H1 (cell line): ENCODE measurements at regions not wholly inside any gene's neighbourhood (a gene's known extent, or its start where the extent isn't known, plus 50 kb on each side); places are given as distances from the start of the nearest gene placed in this dataset.

Experiments
- CTCF ChIA-PET: fragments of 300-600 bp; sonication (Branson Sonifier 250); formaldehyde crosslinking; loops from one replicate; lab custom pipeline; 2021; ENCODE audit not compliant: partially characterized antibody; lab: Charles Lee
- POLR2A ChIA-PET: fragments of 300-600 bp; sonication (Branson Sonifier 250); formaldehyde crosslinking; loops from one replicate; lab custom pipeline; 2021; ENCODE audit warnings: inconsistent platforms; ENCODE audit not compliant: partially characterized antibody; lab: Charles Lee
- DNase-seq, 2 experiments: peaks; one replicate each; pipeline versions ENCODE4 v3.0.0 to v3.0.0-alpha.2; 2010 to 2022; ENCODE audit warnings: low spot score in 2 of 2, low read depth in 1 of 2, mixed read lengths in 1 of 2
- FAIRE-seq: peaks from 2 replicates; lab custom pipeline; 2011; peaks lifted over from hg19 to GRCh38; lab: Jason Lieb, UNC
- H2AFZ ChIP-seq: 2 replicates; pipeline ENCODE4 v1.8.1; 2012; ENCODE audit warnings: low read length, inconsistent platforms
- H2AK5ac ChIP-seq: 2 replicates; pipeline ENCODE4 v1.6.1; 2013; ENCODE audit warnings: low read depth, low read length
- H2BK120ac ChIP-seq: replicated peaks from 2 replicates; pipeline ENCODE3; 2013; ENCODE audit warnings: low read depth, low read length, inconsistent platforms
- H2BK12ac ChIP-seq: 2 replicates; pipeline ENCODE4 v1.6.1; 2013; ENCODE audit warnings: low read depth, low read length
- H2BK15ac ChIP-seq: 2 replicates; pipeline ENCODE4 v1.6.1; 2013; ENCODE audit warnings: low read length
- H2BK20ac ChIP-seq: 2 replicates; pipeline ENCODE4 v1.6.1; 2013; ENCODE audit warnings: low read length
- H2BK5ac ChIP-seq: 2 replicates; pipeline ENCODE4 v1.6.1; 2013; ENCODE audit warnings: low read depth, low read length
- H3K14ac ChIP-seq: 2 replicates; pipeline ENCODE4 v1.6.1; 2013; ENCODE audit warnings: inconsistent platforms; ENCODE audit not compliant: insufficient read length
- H3K18ac ChIP-seq: 2 replicates; pipeline ENCODE4 v1.6.1; 2013; ENCODE audit warnings: low read length; ENCODE audit errors: extremely low read depth
- H3K23ac ChIP-seq: 2 replicates; pipeline ENCODE4 v1.6.1; 2013; ENCODE audit warnings: inconsistent platforms; ENCODE audit not compliant: insufficient read length
- H3K23me2 ChIP-seq: 2 replicates; pipeline ENCODE4 v1.6.1; 2013; ENCODE audit warnings: low read depth, low read length
- H3K27ac ChIP-seq: 2 replicates; pipeline ENCODE4 v1.6.1; 2011; ENCODE audit warnings: low read depth, low read length, inconsistent platforms
- H3K27me3 ChIP-seq, 4 experiments: replicated peaks in 1 of 4; 1 replicate in 1 of 4; 2 replicates in 3 of 4; pipeline versions ENCODE4 v1.6.1 to v1.8.1; 2011 to 2013; ENCODE audit warnings: low read length in 3 of 4, mild to moderate bottlenecking in 3 of 4, inconsistent platforms in 2 of 4, mixed read lengths in 2 of 4, moderate library complexity in 1 of 4; ENCODE audit not compliant: control insufficient read depth in 3 of 4, insufficient read depth in 3 of 4; ENCODE audit errors: extremely low read depth in 1 of 4
- H3K36me3 ChIP-seq, 4 experiments: 2 replicates each; pipeline versions ENCODE4 v1.6.1 to v1.8.1; 2011 to 2013; ENCODE audit warnings: mild to moderate bottlenecking in 4 of 4, low read length in 3 of 4, moderate library complexity in 2 of 4, control low read depth in 1 of 4, inconsistent platforms in 1 of 4; ENCODE audit not compliant: insufficient read depth in 4 of 4, control insufficient read depth in 2 of 4
- H3K4ac ChIP-seq: replicated peaks from 2 replicates; pipeline ENCODE3; 2013; ENCODE audit warnings: low read length, low read depth, mixed read lengths, inconsistent platforms; ENCODE audit not compliant: insufficient read length
- H3K4me1 ChIP-seq, 4 experiments: replicated peaks in 1 of 4; 1 replicate in 1 of 4; 2 replicates in 3 of 4; pipeline versions ENCODE4 v1.6.1 to v1.8.1; 2011 to 2013; ENCODE audit warnings: low read length in 3 of 4, inconsistent platforms in 2 of 4, mixed read lengths in 1 of 4; ENCODE audit not compliant: insufficient read depth in 4 of 4, control insufficient read depth in 3 of 4
- H3K4me2 ChIP-seq, 2 experiments: 2 replicates each; pipeline versions ENCODE4 v1.6.1 to v1.8.1; 2011 to 2013; ENCODE audit warnings: low read depth in 2 of 2, low read length in 2 of 2, control low read depth in 1 of 2, inconsistent platforms in 1 of 2, mild to moderate bottlenecking in 1 of 2; ENCODE audit not compliant: insufficient read depth in 1 of 2
- H3K4me3 ChIP-seq, 4 experiments: fragments of 200-600, 300-600 bp in 1 of 4; sonication (generic), shearing (Covaris generic), sonication (Bioruptor Twin) in 1 of 4; 2 replicates each; pipeline versions ENCODE4 v1.5.1 to v1.8.1; 2011 to 2016; ENCODE audit warnings: low read length in 4 of 4, low read depth in 3 of 4, control low read depth in 2 of 4, inconsistent platforms in 2 of 4, mild to moderate bottlenecking in 2 of 4, mixed read lengths in 1 of 4, moderate library complexity in 1 of 4; ENCODE audit not compliant: insufficient read depth in 2 of 4; ENCODE audit errors: extremely low read depth in 1 of 4
- H3K56ac ChIP-seq: replicated peaks from 2 replicates; pipeline ENCODE3; 2013; ENCODE audit warnings: low read depth, mild to moderate bottlenecking, mixed read lengths, low read length, inconsistent platforms; ENCODE audit not compliant: insufficient read length
- H3K79me1 ChIP-seq: 2 replicates; pipeline ENCODE4 v1.6.1; 2013; ENCODE audit warnings: low read depth, low read length, control low read depth
- H3K79me2 ChIP-seq, 2 experiments: 2 replicates each; pipeline versions ENCODE4 v1.6.1 to v1.8.1; 2012 to 2013; ENCODE audit warnings: low read length in 2 of 2, mild to moderate bottlenecking in 2 of 2, inconsistent platforms in 1 of 2; ENCODE audit not compliant: insufficient read depth in 2 of 2, control insufficient read depth in 1 of 2
- H3K9ac ChIP-seq, 4 experiments: replicated peaks in 1 of 4; 1 replicate in 1 of 4; 2 replicates in 3 of 4; pipeline versions ENCODE4 v1.6.1 to v1.8.1; 2011 to 2013; ENCODE audit warnings: low read depth in 3 of 4, low read length in 3 of 4, control low read depth in 2 of 4, mild to moderate bottlenecking in 2 of 4, moderate library complexity in 2 of 4, inconsistent platforms in 1 of 4; ENCODE audit errors: extremely low read depth in 1 of 4
- H3K9me3 ChIP-seq, 2 experiments: 2 replicates each; pipeline versions ENCODE4 v1.6.1 to v1.8.1; 2012 to 2013; ENCODE audit warnings: mild to moderate bottlenecking in 2 of 2, moderate library complexity in 2 of 2, control low read depth in 1 of 2, inconsistent platforms in 1 of 2, low read depth in 1 of 2, low read length in 1 of 2, mixed read lengths in 1 of 2; ENCODE audit not compliant: insufficient read depth in 2 of 2
- H4K20me1 ChIP-seq, 2 experiments: replicated peaks in 1 of 2; 2 replicates each; pipeline versions ENCODE3 to v1.8.1; 2011 to 2013; ENCODE audit warnings: inconsistent platforms in 2 of 2, low read length in 2 of 2, mild to moderate bottlenecking in 1 of 2; ENCODE audit not compliant: insufficient read depth in 2 of 2, control insufficient read depth in 1 of 2
- H4K5ac ChIP-seq: 2 replicates; pipeline ENCODE4 v1.6.1; 2013; ENCODE audit warnings: low read length, low read depth, mixed read lengths, inconsistent platforms; ENCODE audit not compliant: insufficient read length
- H4K8ac ChIP-seq: 2 replicates; pipeline ENCODE4 v1.8.0; 2013; ENCODE audit warnings: mild to moderate bottlenecking, moderate library complexity, low read length, inconsistent platforms; ENCODE audit not compliant: insufficient read depth; ENCODE audit errors: extremely low read depth
- H4K91ac ChIP-seq: replicated peaks from 2 replicates; pipeline ENCODE3; 2013; ENCODE audit warnings: low read length, mixed read lengths, inconsistent platforms; ENCODE audit not compliant: insufficient read length
- ATF3 ChIP-seq: IDR thresholded peaks from 2 replicates; pipeline ENCODE4 v1.6.1; 2011; ENCODE audit warnings: low read depth, mild to moderate bottlenecking, low read length; ENCODE audit not compliant: insufficient read depth
- EP300 ChIP-seq, 2 experiments: IDR thresholded peaks; 1 replicate in 1 of 2; 2 replicates in 1 of 2; pipeline ENCODE4 v1.6.1; 2011 to 2012; ENCODE audit warnings: low read depth in 2 of 2, low read length in 2 of 2, mild to moderate bottlenecking in 2 of 2, borderline replicate concordance in 1 of 2, inconsistent platforms in 1 of 2, moderate library complexity in 1 of 2
- FOSL1 ChIP-seq: IDR thresholded peaks from 2 replicates; pipeline ENCODE4 v1.6.1; 2011; ENCODE audit warnings: mild to moderate bottlenecking, low read depth, low read length, moderate library complexity; ENCODE audit not compliant: insufficient read depth
- GTF2F1 ChIP-seq: IDR thresholded peaks from 2 replicates; pipeline ENCODE4 v1.6.1; 2012; ENCODE audit warnings: low read depth, low read length, improper control_type of control experiment, borderline replicate concordance
- KDM4A ChIP-seq: IDR thresholded peaks from one replicate; pipeline ENCODE4 v1.7.1; 2012; ENCODE audit warnings: low read depth, mild to moderate bottlenecking, moderate library complexity, low read length, inconsistent platforms; ENCODE audit not compliant: severe bottlenecking
- KDM5A ChIP-seq: fragments of 200-600 bp; IDR thresholded peaks from 2 replicates; pipeline ENCODE4 v1.7.1; 2012; ENCODE audit warnings: mild to moderate bottlenecking, low read length, inconsistent platforms, mixed read lengths
- RXRA ChIP-seq: IDR thresholded peaks from 2 replicates; pipeline ENCODE4 v1.6.1; 2011; ENCODE audit warnings: low read depth, mild to moderate bottlenecking, low read length, moderate library complexity; ENCODE audit not compliant: insufficient read depth
- SIX5 ChIP-seq: IDR thresholded peaks from 2 replicates; pipeline ENCODE4 v1.6.1; 2011; ENCODE audit warnings: mild to moderate bottlenecking, low read depth, low read length
- TAF7 ChIP-seq: optimal IDR thresholded peaks from 2 replicates; pipeline ENCODE3; 2011; ENCODE audit warnings: low read depth, mild to moderate bottlenecking, inconsistent platforms, low read length, moderate library complexity, borderline replicate concordance
- TEAD4 ChIP-seq: IDR thresholded peaks from 2 replicates; pipeline ENCODE4 v1.6.1; 2012; ENCODE audit warnings: low read depth, low read length, inconsistent platforms, mixed read lengths
- USF2 ChIP-seq: IDR thresholded peaks from 2 replicates; pipeline ENCODE4 v1.6.1; 2011; ENCODE audit warnings: low read length, improper control_type of control experiment

GRCh38 chr12:77439749-77440148 lies 374.4 kb upstream of the E2F7 start:
- TF ChIP-seq TAF7, result no peak
- TF ChIP-seq TEAD4, result no peak
- no peak for TF ChIP-seq KDM4A
- no peak for TF ChIP-seq RXRA
- TF ChIP-seq EP300 (IDR thresholded peaks at IDR 0.05; ENCODE audit: borderline replicate concordance in 1 of 2, low read depth in 2 of 2, low read length in 2 of 2), result no peak
- no peak for TF ChIP-seq GTF2F1
- TF ChIP-seq FOSL1, result no peak
- TF ChIP-seq USF2, result no peak
- no peak for TF ChIP-seq SIX5
- TF ChIP-seq KDM5A, result no peak
- no peak for TF ChIP-seq ATF3
- Histone ChIP-seq H3K27me3 (no peaks in the 10 kb centered on the region), H3K4me1 (no peaks in the 10 kb centered on the region; a peak in 1 of 7 replicates), H3K9ac (no peak overlapping the region), H2BK5ac (no peak overlapping the region), H2AK5ac (no peak overlapping the region), H3K23me2 (no peaks in the 10 kb centered on the region), H3K4me2 (no peak overlapping the region), H2BK15ac (no peak overlapping the region), H4K8ac (no peak overlapping the region), H2AFZ (no peak overlapping the region), H4K20me1 (no peaks in the 10 kb centered on the region), H3K4me3 (no peak overlapping the region), H3K18ac (no peak overlapping the region), H3K4ac (no peak overlapping the region), H3K14ac (no peak overlapping the region), H3K23ac (no peak overlapping the region), H4K5ac (no peak overlapping the region), H2BK120ac (no peak overlapping the region), H3K36me3 (no peaks in the 10 kb centered on the region), H3K9me3 (no peaks in the 10 kb centered on the region), H3K56ac (no peak overlapping the region), H3K79me1 (no peaks in the 10 kb centered on the region), H2BK12ac (no peak overlapping the region), H2BK20ac (no peak overlapping the region), H4K91ac (no peak overlapping the region), H3K27ac (no peak overlapping the region), H3K79me2 (no peaks in the 10 kb centered on the region)
- no peak for DNase-seq
- ChIA-PET CTCF (no interaction called here), POLR2A (no interaction called here)
- FAIRE-seq, result no peak
